PFSK-1 (cell line): ENCODE measurements at regions not wholly inside any gene's neighbourhood (a gene's known extent, or its start where the extent isn't known, plus 50 kb on each side); places are given as distances from the start of the nearest gene placed in this dataset.

Experiments
- POLR2AphosphoS5 ChIP-seq: IDR thresholded peaks from 2 replicates; pipeline ENCODE4 v1.6.1; 2012; ENCODE audit warnings: low read depth, mild to moderate bottlenecking, control low read depth, low read length, moderate library complexity
- SIN3A ChIP-seq: IDR thresholded peaks from 2 replicates; pipeline ENCODE4 v1.6.1; 2012; ENCODE audit warnings: mild to moderate bottlenecking, low read length, moderate library complexity, borderline replicate concordance; ENCODE audit not compliant: insufficient read depth
- TAF1 ChIP-seq: IDR thresholded peaks from 2 replicates; pipeline ENCODE4 v1.6.1; 2012; ENCODE audit warnings: low read length, control low read depth, borderline replicate concordance; ENCODE audit not compliant: insufficient read depth

- TF ChIP-seq POLR2AphosphoS5 (no peak), TAF1 (no peak), SIN3A (no peak)
Observed at GRCh38 chr22:35008213-35008612, 57.7 kb upstream of the ISX start.
